Epithelial cell of esophagus (primary cell): ENCODE measurements at regions not wholly inside any gene's neighbourhood (a gene's known extent, or its start where the extent isn't known, plus 50 kb on each side); places are given as distances from the start of the nearest gene placed in this dataset.
"Not testable (repeated sequence)": the region's sequence is repeated elsewhere in the genome, so short reads cannot be mapped to it uniquely, and the experiment has no call there.

ENCODE experiments used
- DNase-seq: peaks from one replicate; pipeline ENCODE4 v3.0.0; 2010; ENCODE audit warnings: low read depth
- H3K4me3 ChIP-seq: 2 replicates; pipeline ENCODE4 v1.5.1; 2011; ENCODE audit warnings: mild to moderate bottlenecking, low read length, control low read depth
- CTCF ChIP-seq: IDR thresholded peaks from 2 replicates; pipeline ENCODE4 v1.5.1; 2011; ENCODE audit warnings: low read depth, mild to moderate bottlenecking, low read length, control low read depth, inconsistent platforms; ENCODE audit not compliant: insufficient read depth; ENCODE audit errors: missing control alignments

GRCh38 chr2:138081225-138082073 lies 117.2 kb downstream of the HNMT start:
- TF ChIP-seq CTCF: no peak
- no peak for DNase-seq
- no peak overlapping the region for H3K4me3 ChIP-seq

GRCh38 chr2:138084206-138084605 lies 119.9 kb downstream of the HNMT start:
- TF ChIP-seq CTCF: no peak
- no peak for DNase-seq
- H3K4me3 ChIP-seq: no peak overlapping the region

- H3K4me3 ChIP-seq: not testable (repeated sequence)
- peak; percentile 22 for DNase-seq
These were observed 121.2 kb downstream of the HNMT start for GRCh38 chr2:138085441-138085840.

DNA sequence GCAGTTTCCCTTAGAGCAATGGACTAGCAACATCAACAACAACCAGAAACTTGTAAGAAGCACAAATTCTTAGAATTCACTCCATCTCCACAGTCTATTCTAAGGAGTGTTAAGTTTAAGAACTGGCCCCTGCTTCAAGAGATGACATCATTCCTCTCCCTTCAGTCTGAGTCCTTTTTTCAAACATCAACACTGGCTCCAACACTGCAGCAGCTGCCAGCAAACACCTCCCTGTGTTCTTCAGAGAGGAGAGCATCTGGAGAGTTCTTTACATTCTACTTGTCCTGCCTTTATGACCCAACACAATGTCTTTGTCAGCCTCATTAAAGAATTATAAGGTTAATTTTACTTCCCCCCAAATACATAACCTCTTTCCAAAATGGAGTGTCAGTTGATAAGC lies 122.3 kb downstream of the HNMT start:
- no peak for DNase-seq
- no peak for TF ChIP-seq CTCF

GRCh38 chr2:138087751-138088593 lies 123.7 kb downstream of the HNMT start:
- peak; percentile 25 for DNase-seq
- no peak for TF ChIP-seq CTCF
- no peak overlapping the region for H3K4me3 ChIP-seq

More for the DNA sequence above, 122.3 kb downstream of the HNMT start:
- no peak overlapping the region for H3K4me3 ChIP-seq

DNA sequence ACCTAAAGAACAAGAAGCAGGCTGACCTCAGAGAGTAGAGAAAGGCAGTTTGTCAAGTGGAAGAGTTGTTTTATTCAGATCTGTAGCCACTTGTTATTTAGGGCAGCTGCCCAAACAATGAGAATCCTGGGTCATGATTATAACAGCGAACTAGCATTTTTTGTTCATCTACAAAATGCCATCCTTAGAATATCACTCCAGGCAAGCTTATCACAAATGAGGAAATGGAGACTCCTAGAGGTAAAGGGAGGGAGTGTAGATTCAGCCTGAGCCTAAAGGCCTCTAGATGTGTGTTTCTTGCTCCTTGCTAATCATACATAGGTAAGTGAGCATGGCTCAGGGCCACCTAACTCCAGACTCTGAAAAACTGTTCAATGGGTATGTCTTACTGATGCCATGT lies 126.1 kb downstream of the HNMT start:
- peak; percentile 91 for TF ChIP-seq CTCF
- H3K4me3 ChIP-seq: no peak overlapping the region
- peak; percentile 76 for DNase-seq

- DNase-seq: no peak
- TF ChIP-seq CTCF: no peak
- H3K4me3 ChIP-seq: no peak overlapping the region
These were observed 129.2 kb downstream of the HNMT start for GRCh38 chr2:138093455-138093854.
